ENCODE measurements at regions not wholly inside any gene's neighbourhood (a gene's known extent, or its start where the extent isn't known, plus 50 kb on each side); places are given as distances from the start of the nearest gene placed in this dataset.
"Not testable (repeated sequence)": the region's sequence is repeated elsewhere in the genome, so short reads cannot be mapped to it uniquely, and the experiment has no call there.

- intact Hi-C loops (cut with micrococcal nuclease) = no loop called here
- H3K4me1 Mint-ChIP-seq (ENCODE audit: low read depth) = no peaks in the 10 kb centered on the region
- no peak overlapping the region for H3K27ac Mint-ChIP-seq
- H3K4me3 Mint-ChIP-seq (ENCODE audit: low read depth) = no peak overlapping the region
- no peaks in the 10 kb centered on the region for H3K9me3 Mint-ChIP-seq
- H3K36me3 Mint-ChIP-seq (ENCODE audit: low read depth) = no peaks in the 10 kb centered on the region
- no peak for DNase-seq (ENCODE audit: low spot score)
- H3K27me3 Mint-ChIP-seq (ENCODE audit: low read depth) = no peaks in the 10 kb centered on the region
Observed at GRCh38 chr6:155847711-155848110, 392.1 kb upstream of the NOX3 start.

- no peak for DNase-seq (ENCODE audit: low spot score)
- Mint-ChIP-seq H3K9me3 (no peaks in the 10 kb centered on the region), H3K27me3 (ENCODE audit: low read depth) (no peaks in the 10 kb centered on the region), H3K4me3 (ENCODE audit: low read depth) (no peak overlapping the region), H3K36me3 (ENCODE audit: low read depth) (no peaks in the 10 kb centered on the region), H3K27ac (no peak overlapping the region), H3K4me1 (ENCODE audit: low read depth) (no peaks in the 10 kb centered on the region)
- intact Hi-C loops (cut with micrococcal nuclease) = no loop called here
Observed at GRCh38 chr6:155837474-155837873, 381.8 kb upstream of the NOX3 start.

GRCh38 chr6:155832596-155832995 is 377.0 kb upstream of the NOX3 start:
- Mint-ChIP-seq H3K4me3 (ENCODE audit: low read depth) (no peak overlapping the region), H3K4me1 (ENCODE audit: low read depth) (no peaks in the 10 kb centered on the region), H3K27ac (no peak overlapping the region), H3K27me3 (ENCODE audit: low read depth) (no peaks in the 10 kb centered on the region), H3K36me3 (ENCODE audit: low read depth) (no peaks in the 10 kb centered on the region), H3K9me3 (no peaks in the 10 kb centered on the region)
- no peak for DNase-seq (ENCODE audit: low spot score)
- intact Hi-C loops (cut with micrococcal nuclease) = no loop called here

- no peaks in the 10 kb centered on the region for H3K9me3 Mint-ChIP-seq
- no peaks in the 10 kb centered on the region for H3K36me3 Mint-ChIP-seq (ENCODE audit: low read depth)
- no peaks in the 10 kb centered on the region for H3K27me3 Mint-ChIP-seq (ENCODE audit: low read depth)
- no peak for DNase-seq (ENCODE audit: low spot score)
- H3K4me1 Mint-ChIP-seq (ENCODE audit: low read depth) = no peaks in the 10 kb centered on the region
- intact Hi-C loops (cut with micrococcal nuclease) = no loop called here
- H3K27ac Mint-ChIP-seq = no peak overlapping the region
- no peak overlapping the region for H3K4me3 Mint-ChIP-seq (ENCODE audit: low read depth)
Observed at GRCh38 chr6:155830531-155830930, 374.9 kb upstream of the NOX3 start.

- Mint-ChIP-seq H3K27ac (no peak overlapping the region), H3K36me3 (ENCODE audit: low read depth) (no peaks in the 10 kb centered on the region), H3K4me3 (ENCODE audit: low read depth) (no peak overlapping the region), H3K4me1 (ENCODE audit: low read depth) (no peaks in the 10 kb centered on the region), H3K27me3 (ENCODE audit: low read depth) (no peaks in the 10 kb centered on the region), H3K9me3 (no peaks in the 10 kb centered on the region)
- intact Hi-C loops (cut with micrococcal nuclease) = no loop called here
- DNase-seq (ENCODE audit: low spot score) = no peak
Observed at GRCh38 chr6:155829646-155830045, 374.0 kb upstream of the NOX3 start.

- intact Hi-C loops (cut with micrococcal nuclease) = no loop called here
- no peak for DNase-seq (ENCODE audit: low spot score)
- no peaks in the 10 kb centered on the region for H3K36me3 Mint-ChIP-seq (ENCODE audit: low read depth)
- no peaks in the 10 kb centered on the region for H3K9me3 Mint-ChIP-seq
- H3K4me3 Mint-ChIP-seq (ENCODE audit: low read depth) = no peak overlapping the region
- H3K27me3 Mint-ChIP-seq (ENCODE audit: low read depth) = no peaks in the 10 kb centered on the region
- no peak overlapping the region for H3K27ac Mint-ChIP-seq
- no peaks in the 10 kb centered on the region for H3K4me1 Mint-ChIP-seq (ENCODE audit: low read depth)
Observed at GRCh38 chr6:155828989-155829388, 373.4 kb upstream of the NOX3 start.

- Mint-ChIP-seq H3K36me3 (ENCODE audit: low read depth) (no peaks in the 10 kb centered on the region), H3K27me3 (ENCODE audit: low read depth) (no peaks in the 10 kb centered on the region)
Observed at GRCh38 chr6:155818698-155819097, 363.1 kb upstream of the NOX3 start.

GRCh38 chr6:155813548-155813947 is 357.9 kb upstream of the NOX3 start:
- no peaks in the 10 kb centered on the region for H3K9me3 Mint-ChIP-seq
- DNase-seq (ENCODE audit: low spot score) = no peak
- no peaks in the 10 kb centered on the region for H3K36me3 Mint-ChIP-seq (ENCODE audit: low read depth)
- intact Hi-C loops (cut with micrococcal nuclease) = no loop called here
- no peaks in the 10 kb centered on the region for H3K4me1 Mint-ChIP-seq (ENCODE audit: low read depth)
- no peaks in the 10 kb centered on the region for H3K27me3 Mint-ChIP-seq (ENCODE audit: low read depth)
- H3K4me3 Mint-ChIP-seq (ENCODE audit: low read depth) = no peak overlapping the region
- H3K27ac Mint-ChIP-seq = no peak overlapping the region

More at GRCh38 chr6:155818698-155819097, 363.1 kb upstream of the NOX3 start:
- H3K4me3 Mint-ChIP-seq (ENCODE audit: low read depth) = no peak overlapping the region
- DNase-seq (ENCODE audit: low spot score) = no peak
- H3K4me1 Mint-ChIP-seq (ENCODE audit: low read depth) = no peaks in the 10 kb centered on the region
- no peaks in the 10 kb centered on the region for H3K9me3 Mint-ChIP-seq
- intact Hi-C loops (cut with micrococcal nuclease) = no loop called here
- no peak overlapping the region for H3K27ac Mint-ChIP-seq

GRCh38 chr6:155807243-155807642 is 351.6 kb upstream of the NOX3 start:
- Mint-ChIP-seq H3K27me3 (ENCODE audit: low read depth) (no peaks in the 10 kb centered on the region), H3K36me3 (ENCODE audit: low read depth) (no peaks in the 10 kb centered on the region), H3K27ac (no peak overlapping the region), H3K9me3 (no peaks in the 10 kb centered on the region), H3K4me1 (ENCODE audit: low read depth) (no peaks in the 10 kb centered on the region), H3K4me3 (ENCODE audit: low read depth) (no peak overlapping the region)
- intact Hi-C loops (cut with micrococcal nuclease) = no loop called here
- DNase-seq (ENCODE audit: low spot score) = no peak

GRCh38 chr6:155801046-155801445 is 345.4 kb upstream of the NOX3 start:
- no peak for DNase-seq (ENCODE audit: low spot score)
- Mint-ChIP-seq H3K27me3 (ENCODE audit: low read depth) (no peaks in the 10 kb centered on the region), H3K27ac (no peak overlapping the region), H3K36me3 (ENCODE audit: low read depth) (no peaks in the 10 kb centered on the region), H3K9me3 (no peaks in the 10 kb centered on the region), H3K4me1 (ENCODE audit: low read depth) (no peaks in the 10 kb centered on the region), H3K4me3 (ENCODE audit: low read depth) (no peak overlapping the region)
- intact Hi-C loops (cut with micrococcal nuclease) = no loop called here

- H3K4me3 Mint-ChIP-seq (ENCODE audit: low read depth); H3K4me1 Mint-ChIP-seq (ENCODE audit: low read depth); H3K27ac Mint-ChIP-seq; H3K27me3 Mint-ChIP-seq (ENCODE audit: low read depth); H3K9me3 Mint-ChIP-seq; intact Hi-C loops (cut with micrococcal nuclease); H3K36me3 Mint-ChIP-seq (ENCODE audit: low read depth); DNase-seq (ENCODE audit: low spot score): not testable (repeated sequence)
Observed at GRCh38 chr6:155798876-155799275, 343.2 kb upstream of the NOX3 start.

- no peaks in the 10 kb centered on the region for H3K27me3 Mint-ChIP-seq (ENCODE audit: low read depth)
- H3K9me3 Mint-ChIP-seq = peaks cover 4% of the 10 kb centered on the region
- no peak overlapping the region for H3K4me3 Mint-ChIP-seq (ENCODE audit: low read depth)
Observed at GRCh38 chr6:155795173-155795796, 339.6 kb upstream of the NOX3 start.

GRCh38 chr6:155791891-155792290 is 336.3 kb upstream of the NOX3 start:
- H3K4me1 Mint-ChIP-seq (ENCODE audit: low read depth) = no peaks in the 10 kb centered on the region
- no peaks in the 10 kb centered on the region for H3K27me3 Mint-ChIP-seq (ENCODE audit: low read depth)

More at GRCh38 chr6:155795173-155795796, 339.6 kb upstream of the NOX3 start:
- H3K27ac Mint-ChIP-seq = no peak overlapping the region
- no peaks in the 10 kb centered on the region for H3K4me1 Mint-ChIP-seq (ENCODE audit: low read depth)
- no peak for DNase-seq (ENCODE audit: low spot score)
- H3K36me3 Mint-ChIP-seq (ENCODE audit: low read depth) = no peaks in the 10 kb centered on the region
- intact Hi-C loops (cut with micrococcal nuclease) = no loop called here

GRCh38 chr6:155791186-155791585 is 335.5 kb upstream of the NOX3 start:
- H3K27me3 Mint-ChIP-seq (ENCODE audit: low read depth) = no peaks in the 10 kb centered on the region
- H3K27ac Mint-ChIP-seq = no peak overlapping the region
- H3K9me3 Mint-ChIP-seq = peaks cover 12% of the 10 kb centered on the region
- intact Hi-C loops (cut with micrococcal nuclease) = no loop called here
- H3K4me3 Mint-ChIP-seq (ENCODE audit: low read depth) = no peak overlapping the region
- H3K36me3 Mint-ChIP-seq (ENCODE audit: low read depth) = no peaks in the 10 kb centered on the region
- H3K4me1 Mint-ChIP-seq (ENCODE audit: low read depth) = no peaks in the 10 kb centered on the region
- no peak for DNase-seq (ENCODE audit: low spot score)

More at GRCh38 chr6:155791891-155792290, 336.3 kb upstream of the NOX3 start:
- no peak overlapping the region for H3K27ac Mint-ChIP-seq
- no peak for DNase-seq (ENCODE audit: low spot score)
- no peak overlapping the region for H3K4me3 Mint-ChIP-seq (ENCODE audit: low read depth)
- H3K36me3 Mint-ChIP-seq (ENCODE audit: low read depth) = no peaks in the 10 kb centered on the region
- intact Hi-C loops (cut with micrococcal nuclease) = no loop called here
- peaks cover 12% of the 10 kb centered on the region for H3K9me3 Mint-ChIP-seq

Measured in activated T-helper 2 cell treated with anti-CD3 and anti-CD28 coated beads, Interferon-gamma antibody, Interleukin-2, Interleukin-4, amounts not matched to agents 10 μg/mL and 5 μg/mL and 100 μg/mL, durations not matched to agents 14 hours and 24 hours and 36 hours (primary cell).